Fibroblast of the conjunctiva (primary cell): ENCODE measurements at regions not wholly inside any gene's neighbourhood (a gene's known extent, or its start where the extent isn't known, plus 50 kb on each side); places are given as distances from the start of the nearest gene placed in this dataset.

ENCODE experiments used
- DNase-seq: peaks from one replicate; pipeline ENCODE4 v3.0.0-alpha.2; 2010; ENCODE audit warnings: low read depth

DNA sequence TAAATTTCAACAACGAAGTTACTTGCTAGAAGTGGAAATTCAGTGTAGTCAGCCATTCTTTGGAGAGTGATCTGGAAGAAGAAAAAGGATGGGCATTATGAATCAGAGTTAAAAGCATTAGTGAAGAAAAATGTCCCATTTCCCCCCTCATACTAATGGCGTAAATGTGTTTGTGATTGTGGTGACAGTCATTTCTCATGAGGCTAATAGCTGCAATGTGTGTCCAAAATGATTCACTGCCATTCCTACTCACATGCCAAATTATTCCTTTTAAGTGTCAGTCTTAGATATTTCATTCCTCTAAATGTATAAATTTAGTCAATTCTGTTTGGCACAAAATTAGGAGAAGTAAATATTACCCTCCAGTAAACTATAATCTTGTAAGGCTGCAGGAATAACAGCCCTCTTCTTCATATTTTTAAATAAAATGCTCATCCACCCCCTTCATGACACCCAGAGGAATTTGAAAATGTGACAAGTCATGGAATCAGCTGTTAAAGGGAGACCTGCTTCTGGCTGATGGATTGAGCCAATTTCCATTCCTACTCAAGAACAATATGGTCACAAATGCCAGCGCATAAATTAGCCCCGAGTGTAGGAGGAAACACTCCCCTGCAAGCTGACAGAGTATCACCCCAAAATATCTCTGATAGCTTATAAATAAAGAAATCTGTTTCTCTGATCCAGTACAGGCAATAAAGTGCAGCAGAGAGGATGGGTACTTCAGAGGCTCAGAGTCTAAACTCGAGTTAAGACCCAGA is 912.3 kb upstream of the SEL1L start:
- no peak for DNase-seq

DNA sequence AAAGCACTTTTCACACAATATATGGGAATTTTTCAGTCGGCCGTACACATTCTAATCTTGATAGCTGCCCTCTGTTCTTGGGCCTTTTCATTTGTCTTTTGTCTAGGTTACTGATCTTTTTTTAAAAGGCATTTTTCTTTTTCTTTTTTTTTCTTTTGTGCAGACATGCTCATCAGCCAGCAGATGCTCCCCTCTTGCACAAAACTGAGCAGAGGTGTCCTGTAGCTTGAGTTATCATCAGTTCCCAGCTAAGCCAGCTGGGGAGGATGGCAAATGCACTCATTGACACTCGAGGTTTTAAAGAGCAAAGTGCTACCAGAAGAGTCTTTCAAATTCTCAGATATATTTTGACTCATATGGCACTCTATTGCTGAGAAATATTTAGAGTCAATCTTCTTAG is 913.9 kb upstream of the SEL1L start:
- no peak for DNase-seq

DNA sequence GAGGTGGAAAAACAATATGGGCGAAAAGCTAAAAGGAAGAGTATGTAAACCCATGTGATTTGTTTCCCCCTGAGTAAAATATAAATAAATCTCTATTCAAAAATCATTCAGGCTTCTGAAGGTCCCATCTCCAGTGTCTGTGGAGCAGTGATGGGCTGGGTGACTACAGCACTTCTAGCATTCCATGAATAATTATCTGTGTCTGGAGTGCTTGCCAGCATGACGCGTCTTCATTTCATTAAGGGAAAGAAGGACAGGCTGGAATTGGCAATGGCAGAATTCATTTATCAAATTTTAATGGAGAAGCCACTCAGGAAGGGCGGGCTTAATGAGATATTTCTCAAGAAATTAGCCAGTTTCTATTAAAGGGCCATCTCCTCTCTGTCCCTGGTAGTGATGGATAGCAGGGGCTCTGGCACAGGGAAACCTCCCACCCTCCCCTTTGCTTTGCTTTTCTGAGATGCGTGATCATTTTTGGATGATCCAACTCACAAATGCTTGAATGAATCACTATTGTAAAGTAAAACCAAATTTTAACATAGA is 916.3 kb upstream of the SEL1L start:
- no peak for DNase-seq

DNA sequence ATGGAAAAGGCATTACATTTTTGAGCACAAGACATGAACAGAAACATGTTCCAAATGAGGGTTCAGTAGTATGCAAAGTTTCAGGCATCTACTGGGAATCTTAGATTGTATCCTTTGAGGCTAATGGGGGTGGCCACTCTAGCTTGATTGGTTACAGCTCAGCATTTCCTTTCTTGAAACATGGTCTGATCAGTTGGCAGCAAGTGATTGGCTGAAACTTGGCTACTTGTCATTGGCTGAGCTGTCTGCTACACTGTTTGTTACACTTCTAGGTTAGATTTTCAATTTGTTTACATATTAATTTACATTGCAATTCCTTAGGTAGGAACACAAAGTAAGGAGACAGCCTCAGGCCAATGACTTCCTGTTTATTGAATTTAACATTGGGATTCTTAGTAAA is 918.0 kb upstream of the SEL1L start:
- DNase-seq, result no peak

DNA sequence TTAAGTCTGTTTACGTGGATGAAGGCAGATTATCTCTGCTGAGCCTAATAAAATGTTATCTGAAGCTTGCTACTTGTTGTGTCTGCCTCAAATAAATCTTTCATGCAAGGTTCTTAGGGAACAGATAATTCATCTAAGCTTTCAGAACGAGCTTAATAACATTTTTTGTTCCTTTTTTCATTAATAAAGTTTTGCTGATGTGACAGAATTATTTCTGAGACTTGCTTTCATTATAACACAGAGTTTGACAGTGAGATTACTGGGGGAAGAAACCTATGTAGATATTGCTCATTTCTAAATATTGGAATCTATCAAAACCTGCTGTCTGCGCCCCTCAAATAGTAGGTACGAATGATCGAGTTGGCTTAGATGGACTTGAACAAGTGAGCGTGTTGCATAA is 948.7 kb upstream of the SEL1L start:
- DNase-seq, result no peak

DNA sequence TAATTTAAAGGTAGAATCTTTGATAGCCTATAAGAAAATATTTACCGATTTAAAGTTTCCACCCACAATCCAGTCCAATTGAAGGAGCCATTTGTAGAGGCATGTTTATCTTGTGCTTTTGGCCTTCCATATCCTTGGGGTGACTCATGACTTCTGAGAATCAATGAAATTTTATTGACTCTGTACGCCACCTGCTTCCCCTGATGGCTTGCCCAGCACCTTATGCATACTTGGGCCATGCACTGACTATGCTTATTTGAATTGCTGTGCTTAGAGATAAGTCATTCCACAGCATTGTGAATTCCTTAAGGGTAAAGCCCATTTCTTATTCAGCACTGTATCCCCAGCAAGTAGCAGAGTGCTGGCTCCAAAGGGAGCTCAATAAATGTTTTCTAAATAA is 954.8 kb upstream of the SEL1L start:
- no peak for DNase-seq

DNA sequence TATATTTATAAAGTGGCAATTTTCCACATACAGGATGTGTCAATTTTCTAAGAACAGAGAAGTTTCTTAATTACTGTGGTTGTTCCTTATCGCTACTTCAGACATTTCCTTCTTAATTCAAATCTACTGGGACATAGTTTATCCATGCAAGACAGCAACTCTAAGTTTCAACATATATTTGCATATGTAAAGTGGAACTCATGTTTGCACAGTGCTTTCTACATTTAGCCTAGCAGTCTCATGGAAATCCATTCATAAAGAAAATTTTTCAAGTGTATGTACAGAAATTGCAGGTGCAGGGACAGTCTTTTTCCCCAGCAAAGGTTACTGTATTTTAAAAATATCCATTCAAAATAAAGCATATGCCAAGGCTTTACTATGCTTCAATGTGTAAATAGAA is 956.7 kb upstream of the SEL1L start:
- no peak for DNase-seq

DNA sequence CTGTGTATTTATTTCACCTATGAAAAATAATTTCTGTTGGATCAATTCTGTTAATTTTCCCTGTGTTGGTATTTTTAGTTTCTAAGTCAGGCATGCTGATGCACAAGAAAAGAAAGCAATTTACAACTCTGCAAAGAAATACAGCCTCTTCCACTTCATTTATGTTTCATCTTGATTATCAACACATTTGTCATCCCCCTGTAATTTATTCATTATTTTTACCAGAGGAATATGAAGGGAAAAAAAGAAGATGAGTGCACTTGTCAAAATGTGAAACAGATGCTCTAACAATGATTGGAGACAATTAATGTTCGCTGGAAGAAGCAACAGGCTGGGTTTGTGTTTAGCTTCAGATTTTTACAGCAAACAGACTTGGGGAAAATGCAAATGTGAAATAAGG is 958.5 kb upstream of the SEL1L start:
- no peak for DNase-seq

DNA sequence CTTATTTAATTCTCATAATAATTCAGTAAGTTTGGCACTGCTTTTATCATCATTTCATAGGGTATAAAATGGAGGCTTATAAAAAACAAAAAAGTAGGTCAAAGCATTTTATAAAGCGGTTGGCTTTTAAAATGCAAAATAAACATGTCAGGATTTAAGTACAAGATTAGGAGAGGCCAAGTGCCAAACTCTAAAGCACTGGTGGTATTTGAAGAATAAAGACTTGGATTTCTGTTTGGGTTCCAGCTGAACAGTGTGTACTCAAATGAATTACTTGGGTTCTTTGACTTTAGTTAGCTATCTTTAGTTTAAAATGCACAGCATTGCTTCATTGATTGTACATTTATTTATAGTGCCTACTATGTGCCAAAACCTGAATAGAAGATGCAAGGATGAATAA is 966.6 kb upstream of the SEL1L start:
- DNase-seq, result no peak

DNA sequence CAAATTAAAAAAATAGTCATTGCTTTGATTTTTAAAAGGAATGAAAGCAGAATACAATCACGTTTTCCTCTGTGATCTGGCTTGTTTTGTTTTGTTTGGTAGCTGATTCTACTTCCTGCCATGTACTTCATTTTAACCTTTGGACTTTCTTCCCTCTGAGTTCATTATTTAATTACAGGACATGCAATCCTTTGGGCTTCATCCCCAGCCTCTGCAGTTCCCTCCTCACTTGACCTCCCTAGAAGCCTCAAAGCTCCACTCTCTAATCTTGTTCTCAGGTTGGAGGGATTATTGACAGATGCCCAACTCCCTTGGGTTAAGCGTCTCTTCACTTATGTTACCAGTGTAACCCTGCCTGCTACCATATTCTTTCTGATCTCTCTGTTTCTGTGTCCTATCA is 967.9 kb upstream of the SEL1L start:
- no peak for DNase-seq

DNA sequence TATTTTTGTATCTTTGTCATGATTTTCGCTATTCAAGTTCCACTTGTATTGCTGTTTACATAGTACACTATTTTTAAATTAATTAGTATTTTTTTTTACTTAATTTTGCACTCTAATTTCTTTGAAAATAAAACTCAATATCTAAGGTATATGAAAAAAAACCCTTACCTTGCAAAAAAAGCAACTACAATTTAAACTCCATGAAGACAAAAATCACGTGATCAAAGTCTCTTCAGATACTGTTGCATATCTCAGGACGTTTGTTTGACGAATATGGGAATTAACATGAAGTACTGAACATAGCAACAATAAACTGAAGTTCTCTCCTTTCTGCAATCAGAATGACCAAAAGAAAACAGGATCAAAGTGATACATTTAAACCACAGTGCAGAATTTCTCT is 968.4 kb upstream of the SEL1L start:
- no peak for DNase-seq

DNA sequence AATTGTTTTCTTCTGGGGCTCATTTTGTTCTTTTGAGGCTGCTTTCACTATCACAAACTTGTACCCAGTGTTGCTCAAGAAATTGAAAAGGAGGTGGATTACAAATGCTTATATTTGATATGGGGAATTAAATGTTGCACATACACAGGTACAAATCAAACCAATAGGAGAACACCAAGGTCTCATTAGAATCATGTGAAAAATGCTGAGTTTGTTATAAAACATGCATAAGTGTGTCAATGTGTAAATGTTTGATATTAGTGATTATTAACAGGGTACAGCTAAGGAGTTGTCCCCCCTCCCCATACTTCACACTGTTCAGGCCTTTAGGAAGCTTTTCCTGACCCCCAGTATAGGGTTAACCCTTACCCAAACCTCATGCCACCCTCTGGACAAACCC is 971.2 kb upstream of the SEL1L start:
- DNase-seq, result no peak

DNA sequence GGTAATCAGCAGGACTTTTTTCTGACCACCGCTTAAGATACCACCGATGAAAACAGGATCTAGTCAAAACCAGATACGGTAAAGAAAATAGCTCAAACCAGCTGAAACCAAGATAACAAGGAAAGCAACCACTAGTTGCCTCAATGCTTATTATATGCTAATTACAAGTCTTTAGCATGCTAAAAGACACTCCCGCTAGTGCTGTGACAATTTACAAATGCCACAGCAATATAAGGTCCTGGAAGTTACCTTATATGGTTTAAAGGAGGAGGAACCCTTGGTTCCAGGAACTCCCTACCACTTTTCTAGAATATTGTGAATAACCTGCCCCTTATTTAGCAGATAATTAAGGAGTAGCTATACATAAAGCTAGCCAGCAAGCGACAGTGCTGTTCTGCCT is 976.4 kb upstream of the SEL1L start:
- DNase-seq, result no peak

DNA sequence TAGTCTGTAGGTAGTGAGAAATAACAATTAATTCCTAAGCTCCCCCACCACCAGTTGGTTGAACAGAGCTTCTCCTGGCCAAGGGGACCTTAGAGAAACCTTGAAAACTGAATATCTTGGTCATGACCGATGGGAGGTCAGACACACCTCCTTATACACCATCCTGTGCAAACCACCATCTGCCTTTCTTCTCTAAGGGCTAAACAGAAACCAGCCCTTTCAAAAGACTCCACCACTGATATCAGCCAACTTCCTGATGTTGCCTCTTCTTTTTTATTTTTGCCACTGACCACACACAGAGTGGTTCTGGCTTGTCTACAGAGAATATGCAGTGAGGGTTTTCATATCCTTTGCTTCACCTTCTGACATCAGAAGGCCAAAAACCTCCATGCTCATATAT is 977.7 kb upstream of the SEL1L start:
- DNase-seq, result no peak

DNA sequence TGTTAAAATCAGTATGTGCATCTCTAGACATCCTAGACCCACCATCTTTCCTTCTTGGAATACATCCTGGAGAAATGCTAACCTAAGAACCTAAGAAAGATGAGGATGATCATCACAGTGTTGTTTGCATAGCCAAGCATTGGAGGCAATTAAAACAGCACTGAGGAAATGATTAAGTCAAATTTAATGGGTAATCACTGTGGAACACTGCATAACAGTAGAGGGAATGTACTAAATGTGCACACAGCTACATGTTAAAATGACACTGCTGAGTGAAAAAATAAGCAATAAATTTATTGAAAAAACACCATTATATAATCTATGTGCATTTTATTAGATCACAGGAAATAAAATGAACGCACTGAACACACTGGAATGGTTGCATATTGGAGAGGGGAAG is 987.1 kb upstream of the SEL1L start:
- DNase-seq, result no peak

DNA sequence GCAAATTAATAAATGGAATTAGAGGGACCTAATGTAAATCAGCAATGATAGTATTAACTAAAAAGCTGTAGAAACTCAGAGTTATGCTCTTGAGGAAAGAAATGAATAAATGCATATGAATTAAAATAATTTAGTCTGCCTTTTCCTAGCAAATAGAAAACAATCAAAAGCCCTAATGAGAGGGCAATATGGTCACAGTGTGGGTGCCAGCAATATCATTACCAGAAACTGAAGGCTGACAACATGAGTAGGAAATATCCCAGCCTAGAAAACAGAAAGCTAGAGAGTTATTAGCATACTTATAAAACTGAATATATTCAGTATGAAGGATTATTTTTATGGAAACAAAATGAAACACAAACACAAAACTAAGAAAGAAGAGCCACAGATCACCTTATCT is 987.5 kb upstream of the SEL1L start:
- no peak for DNase-seq

DNA sequence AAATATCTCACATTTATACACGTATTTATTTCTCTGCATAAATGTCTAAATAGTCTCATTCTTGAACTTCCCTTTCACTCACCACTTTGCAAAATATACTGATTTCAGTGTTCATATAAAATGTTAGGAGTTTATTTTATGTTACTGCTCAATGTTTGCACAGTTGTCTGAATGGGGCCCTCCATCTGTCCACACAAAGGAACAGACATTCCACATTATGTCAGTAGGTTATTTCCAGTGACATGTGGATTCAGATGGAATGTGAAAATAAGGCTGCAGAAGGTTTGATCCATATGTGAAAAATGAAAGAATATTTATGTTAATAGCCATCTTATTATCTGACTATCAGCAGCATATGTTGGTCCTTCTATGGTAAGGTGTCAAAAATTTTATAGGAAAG is 994.4 kb upstream of the SEL1L start:
- no peak for DNase-seq

DNA sequence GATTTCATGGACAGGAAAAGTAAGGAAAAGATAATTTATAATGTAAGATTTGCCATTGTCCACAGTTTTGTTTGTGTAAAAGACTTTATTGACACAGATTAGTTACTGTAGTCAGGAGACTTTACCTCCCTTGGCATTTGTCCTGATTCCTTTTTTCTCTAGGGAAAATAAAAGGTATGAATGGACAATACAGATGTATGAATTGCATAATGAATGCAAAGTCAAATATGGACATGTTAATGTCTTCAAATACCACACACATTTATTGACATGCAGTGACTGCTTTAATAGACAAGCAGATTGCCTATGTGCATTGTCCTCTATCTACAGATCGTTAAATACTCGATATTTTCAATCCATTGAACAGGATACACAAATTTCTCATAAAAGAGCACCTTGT is 999.7 kb upstream of the SEL1L start:
- no peak for DNase-seq

DNA sequence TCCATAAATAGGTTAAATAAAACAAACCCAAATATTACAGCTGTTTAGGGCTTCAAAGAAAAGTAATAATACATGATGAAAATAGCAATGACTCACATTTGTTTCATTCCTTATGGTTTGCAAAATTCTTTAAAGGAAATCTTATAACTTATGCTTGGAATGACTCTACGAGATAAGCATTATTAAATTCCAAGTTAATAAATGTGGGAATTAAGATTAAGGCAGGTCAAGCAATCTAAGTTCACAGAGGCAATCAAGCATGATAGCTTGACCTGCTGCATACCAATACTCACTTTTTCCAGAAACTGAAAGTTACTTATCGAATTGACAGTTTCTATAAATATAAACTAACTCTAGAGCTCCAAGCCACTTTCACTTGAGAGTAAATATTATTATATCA is 1002.9 kb upstream of the SEL1L start:
- DNase-seq, result no peak

DNA sequence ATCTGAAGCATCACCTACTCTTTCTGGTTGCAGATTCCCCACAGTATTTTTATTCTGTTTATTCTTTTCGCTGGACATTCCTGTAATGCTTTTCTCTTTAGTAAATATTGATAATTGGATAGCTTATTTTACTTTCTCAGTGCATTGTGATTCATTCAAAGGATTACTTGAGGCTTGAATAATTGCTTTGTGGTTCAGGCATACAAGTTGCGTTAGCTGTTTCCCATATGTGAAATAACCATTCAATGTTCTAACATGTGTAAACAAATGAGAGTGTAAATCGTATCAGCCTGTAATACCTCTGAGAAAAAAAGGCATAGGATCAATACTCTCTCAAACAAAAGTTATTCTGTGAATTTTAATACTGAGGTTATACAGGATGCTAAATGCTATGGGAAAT is 1004.2 kb upstream of the SEL1L start:
- no peak for DNase-seq

DNA sequence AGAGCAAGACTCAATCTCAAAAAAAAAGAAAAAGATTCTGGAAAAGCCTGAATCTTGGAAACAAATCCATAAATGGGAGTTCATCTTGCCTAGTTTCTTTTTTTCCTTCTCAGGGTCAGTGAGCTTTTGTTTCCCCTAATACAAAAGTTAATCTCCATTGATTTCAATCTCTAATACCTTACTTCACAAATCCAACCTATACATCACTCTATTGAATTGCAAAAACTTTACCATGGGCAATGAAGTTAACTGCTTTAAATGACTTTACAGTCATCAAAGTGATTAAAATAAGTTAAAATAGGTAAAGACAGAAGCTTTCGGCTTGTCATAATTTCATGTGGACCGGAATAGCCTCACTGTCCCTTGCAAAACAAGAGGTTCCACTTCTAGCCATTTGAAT is 1012.7 kb upstream of the SEL1L start:
- no peak for DNase-seq

DNA sequence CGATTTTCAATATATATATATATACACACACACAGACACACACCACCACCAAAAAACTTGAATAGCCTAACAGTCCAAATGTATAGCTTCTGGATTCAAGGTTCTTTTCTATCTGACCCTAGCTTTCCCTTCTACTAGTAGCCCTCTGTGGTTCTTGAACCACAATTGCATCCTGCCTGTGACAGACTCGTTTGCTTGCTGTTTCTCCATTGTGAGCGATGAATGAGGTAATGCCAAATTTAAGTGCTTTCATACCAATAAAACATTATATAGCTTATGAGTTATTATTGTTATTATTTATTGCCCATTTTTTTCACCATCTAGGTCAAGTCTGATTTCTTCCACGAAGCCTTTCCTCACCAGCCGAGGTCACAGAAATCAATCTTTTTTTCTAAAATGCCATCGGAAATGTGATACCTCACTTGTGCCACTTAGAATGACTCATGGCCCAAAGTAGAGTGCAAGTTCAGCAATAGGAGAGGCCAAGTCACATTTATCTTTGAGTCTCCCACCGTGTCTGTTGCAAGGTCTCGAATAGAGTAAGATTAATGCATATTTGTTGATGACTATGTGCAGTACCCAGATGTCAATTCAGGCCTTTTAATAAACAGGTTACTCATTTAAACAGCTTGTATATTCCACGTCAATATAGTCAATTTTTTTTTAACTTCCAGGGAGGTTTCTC is 1015.8 kb upstream of the SEL1L start:
- DNase-seq, result no peak

DNA sequence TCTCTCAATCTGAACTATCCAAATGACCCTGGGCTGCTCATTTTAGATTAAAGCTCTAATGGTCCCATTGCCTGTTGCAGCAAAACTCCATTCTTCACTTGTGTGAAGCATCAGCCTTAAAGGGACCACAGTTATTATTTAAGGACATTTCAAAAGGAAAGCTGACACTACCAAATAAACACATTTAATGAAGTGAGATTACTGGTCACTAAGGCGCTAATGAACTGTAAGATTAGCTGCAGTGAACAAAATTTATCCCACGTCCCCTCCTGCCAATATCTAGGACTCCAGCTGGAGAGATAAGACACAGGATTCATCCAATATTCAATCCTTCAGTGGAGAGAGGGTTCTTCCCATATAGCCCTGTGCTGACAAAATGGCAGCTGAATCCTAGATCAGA is 1029.2 kb upstream of the SEL1L start:
- DNase-seq, result no peak

DNA sequence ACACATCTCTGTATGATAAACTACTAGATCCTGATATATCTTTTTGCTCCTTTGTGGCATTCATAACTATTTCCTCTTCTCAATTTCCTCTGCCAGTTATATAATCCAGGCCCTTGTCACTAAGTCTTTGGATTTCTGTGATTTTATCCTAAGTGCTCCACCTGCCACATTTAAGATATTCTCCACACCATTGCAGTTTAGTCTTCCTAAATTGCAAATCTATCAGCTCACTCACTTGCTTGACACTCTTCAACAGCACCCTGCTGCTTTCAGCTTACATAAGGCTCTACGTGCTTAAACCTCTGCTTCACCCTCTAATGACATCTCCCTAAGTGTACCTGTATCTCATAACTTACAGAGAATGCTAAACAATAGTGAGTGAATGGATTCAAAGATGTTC is 1032.2 kb upstream of the SEL1L start:
- no peak for DNase-seq
